Anterior cingulate cortex (tissue), 58 donors: ENCODE measurements at regions not wholly inside any gene's neighbourhood (a gene's known extent, or its start where the extent isn't known, plus 50 kb on each side); places are given as distances from the start of the nearest gene placed in this dataset.

Experiments
- DNase-seq, 58 donors: peaks; one replicate each; lab custom pipeline; 2025; lab: John Stamatoyannopoulos, UW

- no peak for DNase-seq
Measured at GRCh38 chr22:22032906-22033802, 50.6 kb upstream of the TOP3B start.

DNA sequence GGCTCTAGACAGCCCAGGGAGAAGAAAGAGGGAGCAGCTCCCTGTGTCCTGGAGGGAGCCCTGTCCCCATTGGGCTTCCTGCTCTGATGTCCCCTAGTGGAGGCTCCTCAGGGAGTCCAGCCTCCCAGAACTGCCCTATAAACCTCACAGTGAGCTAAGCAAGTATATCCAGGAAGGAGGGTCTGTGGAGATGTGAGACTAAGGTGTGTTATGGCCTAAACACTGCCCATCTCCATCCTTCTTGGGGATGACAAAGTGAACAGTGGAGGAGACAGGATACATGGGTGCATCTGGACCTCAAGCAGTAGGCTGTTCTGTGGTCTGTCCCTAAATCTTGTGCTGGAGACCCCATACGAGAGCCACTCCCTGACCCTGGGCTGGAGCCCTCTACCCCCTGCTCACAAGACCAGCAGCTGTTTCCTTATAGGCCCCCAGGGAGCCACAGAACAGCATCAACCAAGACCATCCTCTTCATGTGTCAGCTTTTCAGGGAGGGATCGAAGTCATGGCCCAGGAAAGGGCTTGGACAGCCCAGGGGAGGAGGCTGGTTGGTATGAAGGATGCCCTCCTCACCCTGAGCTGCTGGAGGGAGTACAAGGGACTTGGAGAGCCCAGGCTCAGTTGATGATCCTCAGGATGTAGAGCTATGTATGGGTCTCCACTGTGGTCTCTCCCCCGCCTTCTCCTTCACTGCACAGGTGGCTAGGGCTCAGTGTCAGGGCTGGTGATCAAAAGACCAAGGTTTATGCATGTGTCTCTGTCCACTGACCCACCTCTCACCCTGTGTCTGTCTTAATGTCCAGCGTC, 49.7 kb upstream of the TOP3B start:
- DNase-seq, result no peak
